ENCODE measurements at regions not wholly inside any gene's neighbourhood (a gene's known extent, or its start where the extent isn't known, plus 50 kb on each side); places are given as distances from the start of the nearest gene placed in this dataset.

GRCh38 chr5:2013301-2014057 is 130.8 kb upstream of the IRX4 start:
- H3K9me3 ChIP-seq: no peaks in the 10 kb centered on the region
- no peak for DNase-seq (ENCODE audit: low spot score)
- H3K4me1 ChIP-seq (replicated peaks): no peaks in the 10 kb centered on the region
- TF ChIP-seq CTCF (IDR thresholded peaks at IDR 0.05): no peak
- no peak for TF ChIP-seq POLR2AphosphoS5 (IDR thresholded peaks at IDR 0.05)
- no peak for TF ChIP-seq POLR2A (IDR thresholded peaks at IDR 0.05)
- H3K4me3 ChIP-seq: no peak overlapping the region
- intact Hi-C loops (cut with DNase I): no loop called here
- H3K36me3 ChIP-seq: no peaks in the 10 kb centered on the region
- no peaks in the 10 kb centered on the region for H3K27me3 ChIP-seq (replicated peaks; ENCODE audit: insufficient read depth)
- 76% methylated on average over 18 of the region's 18 CpGs for WGBS
- no peak overlapping the region for H3K27ac ChIP-seq

- Histone ChIP-seq H3K9me3 (no peaks in the 10 kb centered on the region), H3K4me3 (no peak overlapping the region), H3K4me1 (replicated peaks) (no peaks in the 10 kb centered on the region), H3K27me3 (replicated peaks; ENCODE audit: insufficient read depth) (no peaks in the 10 kb centered on the region), H3K36me3 (no peaks in the 10 kb centered on the region), H3K27ac (no peak overlapping the region)
- intact Hi-C loops (cut with DNase I): no loop called here
- no peak for TF ChIP-seq CTCF (IDR thresholded peaks at IDR 0.05)
- DNase-seq (ENCODE audit: low spot score): no peak
- WGBS: 87% methylated on average over 8 of the region's 8 CpGs
These were observed 130.2 kb upstream of the IRX4 start for GRCh38 chr5:2012885-2013284.

DNA sequence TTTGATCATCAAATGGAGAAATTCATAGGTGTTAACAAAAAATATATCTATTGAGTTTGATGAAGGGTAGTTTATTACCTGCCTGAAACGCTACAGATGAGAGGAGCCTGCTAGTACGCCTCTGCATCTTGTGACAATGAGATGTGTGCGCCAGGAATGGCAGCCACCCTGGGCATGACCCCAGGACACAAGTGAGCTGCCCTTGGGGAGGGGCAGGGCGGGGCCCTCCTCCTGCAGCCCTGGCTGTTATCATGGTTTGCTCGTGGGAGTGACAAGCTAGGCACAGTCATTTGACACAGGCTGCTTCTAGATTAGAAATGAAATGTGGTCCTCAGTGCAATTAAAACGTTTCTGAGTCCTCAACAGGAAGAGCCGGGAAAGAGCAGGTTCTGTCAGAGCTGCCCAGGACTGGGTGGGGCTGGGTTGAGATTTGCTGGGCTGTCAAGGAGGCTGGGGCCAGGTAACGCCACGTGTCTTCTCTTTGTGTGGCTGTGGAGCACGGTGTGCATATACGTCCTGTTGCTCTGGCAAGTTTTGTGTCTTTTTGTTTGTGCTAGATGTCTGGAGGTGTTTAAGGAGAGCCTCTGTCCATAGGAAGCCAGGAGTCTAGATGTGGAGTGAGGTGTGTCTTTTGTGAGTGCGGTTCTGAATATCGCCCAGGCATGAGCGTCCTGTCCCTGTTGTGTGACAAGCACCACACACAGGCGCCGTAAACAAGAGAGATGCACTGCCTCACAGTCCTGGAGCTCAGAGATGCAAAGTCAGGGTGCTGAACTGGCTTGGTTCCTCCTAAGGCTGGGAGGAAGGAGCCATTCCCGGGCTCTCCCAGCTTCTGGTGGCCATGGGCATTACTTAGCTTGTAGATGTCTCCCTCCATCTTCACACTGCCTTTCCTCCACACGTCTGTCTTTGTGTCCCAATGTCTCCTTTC is 129.0 kb upstream of the IRX4 start:
- TF ChIP-seq POLR2A (IDR thresholded peaks at IDR 0.05) (no peak), CTCF (IDR thresholded peaks at IDR 0.05) (no peak), POLR2AphosphoS5 (IDR thresholded peaks at IDR 0.05) (no peak)
- no peaks in the 10 kb centered on the region for H3K9me3 ChIP-seq
- no peak overlapping the region for H3K27ac ChIP-seq
- H3K4me3 ChIP-seq: no peak overlapping the region
- intact Hi-C loops (cut with DNase I): no loop called here
- 69% methylated on average over 18 of the region's 18 CpGs for WGBS
- H3K27me3 ChIP-seq (replicated peaks; ENCODE audit: insufficient read depth): no peaks in the 10 kb centered on the region
- no peaks in the 10 kb centered on the region for H3K36me3 ChIP-seq
- H3K4me1 ChIP-seq (replicated peaks): no peaks in the 10 kb centered on the region
- DNase-seq (ENCODE audit: low spot score): no peak

DNA sequence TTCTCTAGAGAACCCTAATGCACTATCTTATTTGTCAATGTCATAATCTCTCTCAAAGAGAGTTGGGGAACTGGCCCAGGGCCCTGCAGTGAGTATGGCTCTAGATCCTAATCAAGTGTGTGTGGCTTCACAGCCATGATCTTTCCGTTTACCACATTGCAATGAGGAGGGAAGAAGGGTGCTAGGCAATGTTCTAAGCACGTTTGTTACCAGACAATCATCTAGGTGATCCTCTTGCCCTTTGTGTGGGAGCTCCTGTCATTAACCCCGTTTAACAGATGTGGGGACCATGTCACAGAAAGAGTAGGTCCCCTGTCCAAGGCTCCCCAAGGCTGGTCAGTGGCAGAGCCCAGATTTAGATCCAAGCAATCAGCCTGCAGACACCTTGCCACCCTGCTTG is 128.2 kb upstream of the IRX4 start:
- no peaks in the 10 kb centered on the region for H3K4me1 ChIP-seq (replicated peaks)
- H3K36me3 ChIP-seq: no peaks in the 10 kb centered on the region
- no peaks in the 10 kb centered on the region for H3K27me3 ChIP-seq (replicated peaks; ENCODE audit: insufficient read depth)
- TF ChIP-seq POLR2A (IDR thresholded peaks at IDR 0.05) (no peak), CTCF (IDR thresholded peaks at IDR 0.05) (no peak), POLR2AphosphoS5 (IDR thresholded peaks at IDR 0.05) (no peak)
- H3K27ac ChIP-seq: no peak overlapping the region
- intact Hi-C loops (cut with DNase I): no loop called here
- DNase-seq (ENCODE audit: low spot score): no peak
- whole genome bisulfite sequencing: 76% methylated on average over 3 of the region's 3 CpGs
- no peaks in the 10 kb centered on the region for H3K9me3 ChIP-seq
- H3K4me3 ChIP-seq: no peak overlapping the region
